Parathyroid adenoma (tissue), 2 donors: ENCODE measurements at regions not wholly inside any gene's neighbourhood (a gene's known extent, or its start where the extent isn't known, plus 50 kb on each side); places are given as distances from the start of the nearest gene placed in this dataset.
"Not testable (repeated sequence)": the region's sequence is repeated elsewhere in the genome, so short reads cannot be mapped to it uniquely, and the experiment has no call there.

Experiments used
- H2AFZ ChIP-seq: fragments of 300-600 bp; sonication (generic); one replicate; pipeline ENCODE4 v1.7.0; 2017; ENCODE audit warnings: antibody characterized with exemption, mild to moderate bottlenecking
- H3K27ac ChIP-seq: fragments of 300-600 bp; sonication (generic); one replicate; pipeline ENCODE4 v1.7.0; 2017
- H3K27me3 ChIP-seq: fragments of 300-600 bp; sonication (generic); one replicate; pipeline ENCODE4 v1.7.0; 2017; ENCODE audit warnings: low read length; ENCODE audit not compliant: control insufficient read depth, insufficient read depth
- H3K36me3 ChIP-seq: fragments of 300-600 bp; sonication (generic); one replicate; pipeline ENCODE4 v1.7.0; 2017; ENCODE audit warnings: low read length; ENCODE audit not compliant: control insufficient read depth, insufficient read depth
- H3K4me1 ChIP-seq: fragments of 300-600 bp; sonication (generic); one replicate; pipeline ENCODE4 v1.7.0; 2017; ENCODE audit warnings: control low read depth
- H3K4me2 ChIP-seq: fragments of 300-600 bp; sonication (generic); one replicate; pipeline ENCODE4 v1.7.0; 2017; ENCODE audit warnings: low read length
- H3K4me3 ChIP-seq: fragments of 300-600 bp; sonication (generic); one replicate; pipeline ENCODE4 v1.7.0; 2017; ENCODE audit warnings: low read depth, low read length
- H3K79me2 ChIP-seq: fragments of 300-600 bp; sonication (generic); one replicate; pipeline ENCODE4 v1.7.0; 2017; ENCODE audit warnings: control low read depth
- H3K9ac ChIP-seq: fragments of 300-600 bp; sonication (generic); one replicate; pipeline ENCODE4 v1.7.0; 2017; ENCODE audit warnings: mild to moderate bottlenecking
- H3K9me3 ChIP-seq: fragments of 300-600 bp; sonication (generic); one replicate; pipeline ENCODE4 v1.7.0; 2017; ENCODE audit warnings: low read length; ENCODE audit not compliant: control insufficient read depth
- TF ChIP-seq, protein P1 (sequence below): fragments of 300-600 bp; sonication (generic); IDR thresholded peaks from one replicate; pipeline ENCODE4 v1.7.0; 2017; ENCODE audit warnings: antibody characterized with exemption, mild to moderate bottlenecking
- donor health status: primary hyperparathyroidism.

DNA sequence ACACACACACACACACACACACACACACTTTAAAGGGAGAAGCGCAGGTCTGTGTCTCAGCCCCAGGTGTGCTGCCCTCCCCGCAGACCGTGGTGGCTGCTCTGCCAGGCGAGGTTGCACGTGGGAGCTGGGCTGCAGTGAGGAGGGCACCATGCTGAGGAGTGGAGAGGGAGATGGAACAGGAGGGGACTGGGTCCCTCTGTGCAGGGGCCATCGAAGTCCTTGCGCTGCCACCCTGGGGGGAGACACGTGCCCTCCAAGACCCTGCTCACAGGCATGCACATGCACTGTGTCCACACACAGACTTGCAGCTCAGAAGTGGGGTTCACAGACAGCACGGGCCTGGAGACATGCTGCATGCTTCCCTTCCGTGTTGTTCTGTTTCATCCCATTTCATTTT is 65.5 kb upstream of the HGFAC start:
- Histone ChIP-seq H3K36me3 (no peaks in the 10 kb centered on the region), H3K4me2 (no peak overlapping the region), H3K9ac (no peak overlapping the region), H3K27me3 (no peaks in the 10 kb centered on the region), H3K4me1 (no peaks in the 10 kb centered on the region), H3K27ac (no peak overlapping the region), H2AFZ (no peak overlapping the region), H3K79me2 (no peaks in the 10 kb centered on the region), H3K4me3 (no peak overlapping the region), H3K9me3 (no peaks in the 10 kb centered on the region)
- TF ChIP-seq, protein P1, sequence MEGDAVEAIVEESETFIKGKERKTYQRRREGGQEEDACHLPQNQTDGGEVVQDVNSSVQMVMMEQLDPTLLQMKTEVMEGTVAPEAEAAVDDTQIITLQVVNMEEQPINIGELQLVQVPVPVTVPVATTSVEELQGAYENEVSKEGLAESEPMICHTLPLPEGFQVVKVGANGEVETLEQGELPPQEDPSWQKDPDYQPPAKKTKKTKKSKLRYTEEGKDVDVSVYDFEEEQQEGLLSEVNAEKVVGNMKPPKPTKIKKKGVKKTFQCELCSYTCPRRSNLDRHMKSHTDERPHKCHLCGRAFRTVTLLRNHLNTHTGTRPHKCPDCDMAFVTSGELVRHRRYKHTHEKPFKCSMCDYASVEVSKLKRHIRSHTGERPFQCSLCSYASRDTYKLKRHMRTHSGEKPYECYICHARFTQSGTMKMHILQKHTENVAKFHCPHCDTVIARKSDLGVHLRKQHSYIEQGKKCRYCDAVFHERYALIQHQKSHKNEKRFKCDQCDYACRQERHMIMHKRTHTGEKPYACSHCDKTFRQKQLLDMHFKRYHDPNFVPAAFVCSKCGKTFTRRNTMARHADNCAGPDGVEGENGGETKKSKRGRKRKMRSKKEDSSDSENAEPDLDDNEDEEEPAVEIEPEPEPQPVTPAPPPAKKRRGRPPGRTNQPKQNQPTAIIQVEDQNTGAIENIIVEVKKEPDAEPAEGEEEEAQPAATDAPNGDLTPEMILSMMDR: no peak

DNA sequence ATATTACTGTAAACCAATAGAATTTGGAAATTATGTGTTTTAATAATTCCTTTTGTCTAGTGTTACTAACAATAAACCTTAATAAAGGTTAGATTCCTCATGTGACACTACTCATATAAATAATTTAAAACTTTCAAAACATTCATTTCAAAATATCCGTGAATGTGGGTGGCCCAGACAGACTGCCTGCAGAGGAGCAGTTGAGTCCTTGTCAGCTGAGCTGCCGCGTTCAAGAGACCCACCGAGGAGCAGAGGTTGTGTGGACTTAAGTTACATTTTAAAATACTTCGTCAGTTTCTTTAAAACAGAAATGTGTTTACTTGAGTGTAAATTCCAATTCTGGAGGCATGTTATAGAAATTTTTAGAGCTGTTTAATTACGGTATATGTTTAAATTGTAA is 64.2 kb upstream of the HGFAC start:
- Histone ChIP-seq H3K4me1 (no peaks in the 10 kb centered on the region), H3K4me3 (no peak overlapping the region), H3K9ac (no peak overlapping the region), H2AFZ (no peak overlapping the region), H3K9me3 (no peaks in the 10 kb centered on the region), H3K36me3 (no peaks in the 10 kb centered on the region), H3K27me3 (no peaks in the 10 kb centered on the region), H3K27ac (no peak overlapping the region), H3K79me2 (no peaks in the 10 kb centered on the region), H3K4me2 (no peak overlapping the region)
- TF ChIP-seq, protein P1: no peak

DNA sequence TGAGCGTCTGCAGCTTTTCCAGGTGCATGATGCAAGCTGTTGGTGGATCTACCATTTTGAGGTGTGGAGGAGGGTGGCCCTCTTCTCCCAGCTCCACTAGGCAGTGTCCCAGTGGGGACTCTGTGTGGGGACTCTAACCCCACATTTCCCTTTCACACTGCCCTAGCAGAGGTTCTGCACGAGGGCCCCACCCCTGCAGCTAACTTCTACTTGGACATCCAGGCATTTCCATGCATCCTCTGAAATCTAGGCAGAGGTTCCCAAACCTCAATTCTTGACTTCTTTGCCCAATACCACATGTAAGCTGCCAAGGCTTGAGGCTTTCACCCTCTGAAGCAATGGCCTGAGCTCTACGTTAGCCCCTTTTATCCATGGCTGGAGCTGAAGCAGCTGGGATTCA is 61.4 kb upstream of the HGFAC start:
- H3K79me2 ChIP-seq, H3K27me3 ChIP-seq, H3K4me1 ChIP-seq, H3K27ac ChIP-seq, H3K4me2 ChIP-seq, H3K4me3 ChIP-seq, H3K36me3 ChIP-seq, H3K9ac ChIP-seq, H2AFZ ChIP-seq, H3K9me3 ChIP-seq: not testable (repeated sequence)

DNA sequence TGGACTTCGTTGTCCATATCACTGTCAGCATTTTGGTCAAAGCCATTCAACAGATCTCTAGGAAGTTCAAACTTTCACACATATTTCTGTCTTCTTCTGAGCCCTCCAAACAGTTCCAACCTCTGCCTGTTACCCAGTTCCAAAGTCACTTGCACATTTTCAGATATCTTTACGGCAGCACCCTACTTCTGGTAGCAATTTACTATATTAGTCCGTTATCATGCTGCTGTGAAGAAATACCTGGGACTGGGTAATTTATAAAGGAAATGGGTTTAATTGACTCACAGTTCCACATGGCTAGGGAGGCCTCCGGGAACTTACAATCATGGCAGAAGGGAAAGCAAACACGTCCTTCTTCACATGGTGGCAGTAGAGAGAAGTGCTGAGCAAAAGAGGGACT is 60.6 kb upstream of the HGFAC start:
- not testable (repeated sequence) for H3K27me3 ChIP-seq, H3K9me3 ChIP-seq, H3K9ac ChIP-seq, H2AFZ ChIP-seq, H3K79me2 ChIP-seq, H3K36me3 ChIP-seq, H3K27ac ChIP-seq, H3K4me1 ChIP-seq, H3K4me2 ChIP-seq, H3K4me3 ChIP-seq

DNA sequence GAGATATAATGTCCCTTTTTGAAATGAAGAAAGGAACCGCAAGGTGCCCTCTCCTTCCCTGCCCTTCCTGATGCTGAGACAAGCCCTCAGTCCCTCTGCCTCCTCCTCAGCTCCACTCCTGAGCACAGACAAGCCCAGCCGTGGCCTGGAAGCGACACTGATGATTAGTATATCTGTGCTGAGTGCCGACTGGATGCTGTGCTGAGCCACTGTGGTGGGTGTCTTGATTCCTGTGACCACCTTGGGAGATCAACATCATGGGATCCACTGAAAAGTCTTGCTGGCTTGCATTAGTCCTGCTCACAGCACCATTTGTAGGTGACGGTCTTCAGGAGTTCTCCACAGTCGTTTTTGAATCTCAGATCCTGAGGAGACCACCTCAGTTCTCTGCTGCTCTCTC is 59.5 kb upstream of the HGFAC start:
- H3K4me2 ChIP-seq: no peak overlapping the region
- no peaks in the 10 kb centered on the region for H3K36me3 ChIP-seq
- no peak overlapping the region for H3K4me3 ChIP-seq
- TF ChIP-seq, protein P1: no peak
- H3K9ac ChIP-seq: no peak overlapping the region
- H3K27ac ChIP-seq: no peak overlapping the region
- no peaks in the 10 kb centered on the region for H3K27me3 ChIP-seq
- no peak overlapping the region for H2AFZ ChIP-seq
- H3K79me2 ChIP-seq: no peaks in the 10 kb centered on the region
- H3K4me1 ChIP-seq: no peaks in the 10 kb centered on the region
- H3K9me3 ChIP-seq: no peaks in the 10 kb centered on the region

DNA sequence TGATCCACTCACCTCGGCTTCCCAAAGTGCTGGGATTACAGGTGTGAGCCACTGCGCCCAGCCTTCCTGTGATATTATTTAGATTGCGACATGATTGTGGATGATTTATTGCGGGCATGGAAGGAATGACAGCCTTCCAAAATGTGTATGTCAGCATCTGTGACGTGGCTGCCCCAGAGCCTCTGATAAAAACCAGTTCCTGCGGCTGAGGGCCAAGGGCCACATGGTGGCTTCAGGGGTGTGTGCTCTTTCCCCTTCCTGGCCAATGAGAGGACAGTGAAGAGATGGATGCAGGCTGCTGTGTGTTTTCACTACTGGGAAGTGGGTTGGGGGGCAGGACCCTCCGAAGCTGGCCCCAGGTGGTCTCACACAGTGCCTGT is 57.4 kb upstream of the HGFAC start:
- Histone ChIP-seq H3K9ac (no peak overlapping the region), H3K27ac (no peak overlapping the region), H3K4me1 (no peaks in the 10 kb centered on the region), H2AFZ (no peak overlapping the region), H3K27me3 (no peaks in the 10 kb centered on the region), H3K79me2 (no peaks in the 10 kb centered on the region), H3K4me2 (no peak overlapping the region), H3K36me3 (no peaks in the 10 kb centered on the region), H3K4me3 (no peak overlapping the region), H3K9me3 (no peaks in the 10 kb centered on the region)
- TF ChIP-seq, protein P1: no peak
